GM19239 (cell line): ENCODE measurements at regions not wholly inside any gene's neighbourhood (a gene's known extent, or its start where the extent isn't known, plus 50 kb on each side); places are given as distances from the start of the nearest gene placed in this dataset.

Experiments
- DNase-seq: peaks from one replicate; pipeline ENCODE4 v3.0.0; 2011; ENCODE audit warnings: low spot score; ENCODE audit not compliant: insufficient read length
- FAIRE-seq: peaks from 2 replicates; lab custom pipeline; 2011; peaks lifted over from hg19 to GRCh38; lab: Jason Lieb, UNC

DNA sequence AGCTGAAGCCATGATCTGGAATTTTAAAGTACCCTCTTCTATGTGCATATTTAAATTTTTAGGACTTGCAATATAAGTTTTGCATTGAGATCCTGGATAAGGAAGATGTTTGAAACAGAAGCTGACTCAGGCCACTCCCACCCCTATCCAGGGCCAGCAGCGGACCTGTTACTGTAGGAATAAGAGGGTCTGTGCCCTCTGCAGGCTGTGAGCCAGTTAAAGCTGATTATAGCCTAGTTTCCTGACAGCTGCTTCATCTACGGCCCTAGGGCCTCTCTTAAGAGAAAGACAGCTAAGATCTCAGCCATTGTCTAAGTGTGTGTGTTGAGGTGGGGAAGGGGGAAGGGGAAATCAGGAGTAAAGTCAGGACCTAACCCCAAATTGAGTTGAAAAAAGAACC, 234.0 kb downstream of the HAUS1 start:
- DNase-seq (no peak), FAIRE-seq (no peak)

GRCh38 chr18:46338766-46339165, 234.6 kb downstream of the HAUS1 start:
- DNase-seq (no peak), FAIRE-seq (no peak)

GRCh38 chr18:46340716-46341115, 236.5 kb downstream of the HAUS1 start:
- FAIRE-seq (no peak), DNase-seq (no peak)

DNA sequence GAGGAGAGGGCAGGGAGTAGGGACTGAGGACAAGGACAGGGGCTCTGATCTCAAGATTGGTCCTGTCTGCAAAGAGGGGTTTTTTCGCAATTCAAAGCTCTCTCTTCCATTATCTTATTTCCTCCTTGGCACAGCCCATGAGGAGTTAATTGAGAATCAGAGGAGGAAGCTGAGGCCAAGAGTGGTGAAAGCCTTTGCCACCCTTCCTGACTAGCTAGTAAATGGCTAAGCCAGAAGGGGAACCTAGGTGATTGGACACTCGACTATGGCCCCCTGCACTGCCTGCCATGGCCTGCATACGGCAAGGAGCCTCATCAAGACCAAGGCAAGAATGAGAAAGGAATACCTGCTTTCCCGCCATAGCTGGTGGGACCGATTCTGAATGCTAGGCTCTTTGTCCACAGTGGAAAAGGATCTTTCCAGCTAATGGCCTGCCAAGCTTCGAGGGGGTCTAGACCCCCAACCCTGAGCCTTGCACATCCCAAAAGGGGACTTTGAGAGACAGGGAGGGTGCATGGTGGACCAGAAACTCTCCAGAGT, 237.9 kb downstream of the HAUS1 start:
- no peak for FAIRE-seq

GRCh38 chr18:46343456-46343855, 239.3 kb downstream of the HAUS1 start:
- DNase-seq (no peak), FAIRE-seq (peak; percentile 44)

More for the DNA sequence above, 237.9 kb downstream of the HAUS1 start:
- no peak for DNase-seq

DNA sequence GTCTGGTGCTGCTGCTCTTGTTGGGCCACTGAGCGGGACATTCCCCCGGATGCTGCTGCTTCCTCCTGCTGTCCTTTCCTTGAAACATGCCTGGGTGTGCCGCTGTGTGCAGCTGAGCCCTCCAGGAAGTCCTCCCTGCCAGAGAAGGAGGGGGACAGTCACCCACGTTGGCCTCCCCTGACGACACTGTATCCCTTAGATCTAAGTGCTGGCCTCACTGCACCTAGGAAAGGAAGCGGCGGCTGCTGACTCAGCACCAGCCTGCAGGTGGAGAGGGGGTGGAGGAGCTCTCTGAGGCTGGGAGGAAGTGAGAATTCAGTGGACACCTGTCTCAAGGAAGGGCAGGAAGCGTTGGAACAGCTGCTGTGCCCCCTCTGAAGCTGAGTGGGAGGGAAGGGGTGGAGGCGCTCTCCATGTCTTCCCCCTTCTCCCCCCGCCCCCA, 239.8 kb downstream of the HAUS1 start:
- peak; percentile 76 for FAIRE-seq
- DNase-seq = peak; percentile 62

DNA sequence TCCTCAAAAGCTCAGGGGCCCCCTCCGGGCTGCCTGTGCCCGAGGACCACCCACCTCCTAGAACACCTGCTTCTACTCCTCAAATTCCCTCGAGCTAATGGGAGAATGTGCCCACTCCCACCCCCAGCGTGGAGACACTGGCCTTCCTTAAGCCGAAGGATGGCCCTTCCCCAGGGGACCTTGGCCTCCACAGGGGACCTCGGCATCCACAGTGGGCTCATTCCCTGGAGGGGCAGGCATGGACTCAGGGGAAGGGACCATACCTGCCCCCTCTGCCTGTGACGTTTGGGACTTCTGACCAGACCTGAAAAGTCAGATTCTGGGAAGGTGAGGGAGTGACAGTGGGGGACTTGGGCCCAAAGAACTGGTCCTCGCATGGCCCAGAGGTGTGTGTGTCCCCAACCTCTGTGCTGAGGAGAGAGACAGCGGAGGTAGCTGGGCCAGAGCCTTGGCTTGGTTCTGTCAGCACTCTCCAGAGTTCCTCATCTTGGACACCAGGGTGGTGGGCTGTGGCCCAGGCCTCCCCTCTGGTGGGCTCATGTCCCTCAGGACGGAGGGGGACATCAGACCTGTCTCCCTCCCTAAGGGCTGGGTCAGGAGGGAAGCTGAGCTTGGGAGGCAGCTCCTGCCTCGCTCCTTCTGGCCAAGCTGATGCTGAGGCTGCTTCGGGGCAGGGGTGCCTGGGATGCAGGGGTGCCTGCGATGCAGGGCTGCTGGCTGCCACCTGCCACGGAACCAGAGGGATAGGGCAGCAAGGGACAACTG, 240.4 kb downstream of the HAUS1 start:
- FAIRE-seq = no peak
- no peak for DNase-seq

GRCh38 chr18:46345181-46345465, 240.9 kb downstream of the HAUS1 start:
- no peak for DNase-seq
- no peak for FAIRE-seq

GRCh38 chr18:46346213-46346612, 242.0 kb downstream of the HAUS1 start:
- DNase-seq = no peak
- FAIRE-seq = peak; percentile 55

GRCh38 chr18:46346896-46347630, 242.9 kb downstream of the HAUS1 start:
- no peak for DNase-seq
- FAIRE-seq = no peak

DNA sequence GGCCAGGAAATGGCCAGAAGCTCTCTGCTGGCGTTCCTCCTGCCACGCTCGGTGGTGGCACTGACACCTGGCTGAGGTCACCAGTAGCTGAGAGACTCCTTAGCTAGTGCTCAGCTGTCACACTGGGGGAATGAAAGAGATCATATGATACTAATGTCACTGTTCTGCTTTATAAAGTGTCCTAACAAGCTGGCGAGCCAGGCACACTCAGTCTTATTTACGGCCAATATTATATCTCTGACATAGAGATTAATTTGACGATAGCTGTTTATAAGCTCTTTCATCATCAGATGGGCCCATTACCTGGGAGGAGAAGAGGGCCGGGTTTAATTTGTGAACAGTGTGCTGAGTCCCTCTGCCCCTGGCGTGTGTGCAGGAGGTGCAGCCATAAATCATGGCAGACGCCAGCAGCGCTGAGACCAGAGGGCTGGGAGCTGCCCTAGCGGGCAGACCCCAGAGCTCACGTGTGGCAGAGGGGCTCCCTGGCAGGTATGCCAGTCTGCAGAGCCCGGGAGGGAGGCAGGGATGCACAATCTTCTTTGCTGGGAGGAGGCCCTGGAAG, 246.5 kb downstream of the HAUS1 start:
- FAIRE-seq (no peak), DNase-seq (no peak)

DNA sequence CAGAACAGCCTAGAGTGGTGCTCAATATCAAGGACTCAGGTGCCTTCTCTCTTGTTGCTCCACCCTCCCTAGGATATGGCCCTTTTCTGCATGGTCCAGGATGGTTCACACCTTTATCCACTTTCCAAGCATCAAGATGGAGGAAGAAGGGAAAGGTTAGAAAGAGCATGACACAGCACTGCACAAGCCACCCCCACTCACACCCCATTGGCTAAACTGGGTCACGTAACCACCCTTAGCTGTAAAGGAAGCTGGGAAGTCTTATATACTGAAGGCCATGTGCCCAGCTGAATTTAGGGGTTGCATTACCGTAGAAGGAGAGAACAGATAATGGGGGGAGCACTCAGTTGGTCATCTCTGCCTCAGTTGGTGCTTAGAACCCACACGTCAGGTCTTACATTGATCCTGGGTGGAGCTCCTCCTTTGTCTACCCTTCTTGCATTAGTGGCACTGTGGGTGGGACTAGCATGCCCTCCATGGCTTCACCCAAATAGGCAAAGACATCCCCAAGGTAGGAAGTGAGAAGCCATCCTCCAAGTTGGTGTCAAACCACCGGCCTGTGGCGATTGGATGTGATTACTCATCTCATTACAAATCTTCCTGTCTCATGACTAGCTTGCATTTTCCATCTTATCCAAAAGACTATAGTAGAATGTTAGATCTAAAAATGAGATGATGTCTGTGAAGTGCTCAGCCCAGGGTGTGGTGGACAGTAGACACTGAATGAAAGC, 248.5 kb downstream of the HAUS1 start:
- no peak for FAIRE-seq
- no peak for DNase-seq

GRCh38 chr18:46353460-46353859, 249.3 kb downstream of the HAUS1 start:
- FAIRE-seq (no peak), DNase-seq (no peak)

DNA sequence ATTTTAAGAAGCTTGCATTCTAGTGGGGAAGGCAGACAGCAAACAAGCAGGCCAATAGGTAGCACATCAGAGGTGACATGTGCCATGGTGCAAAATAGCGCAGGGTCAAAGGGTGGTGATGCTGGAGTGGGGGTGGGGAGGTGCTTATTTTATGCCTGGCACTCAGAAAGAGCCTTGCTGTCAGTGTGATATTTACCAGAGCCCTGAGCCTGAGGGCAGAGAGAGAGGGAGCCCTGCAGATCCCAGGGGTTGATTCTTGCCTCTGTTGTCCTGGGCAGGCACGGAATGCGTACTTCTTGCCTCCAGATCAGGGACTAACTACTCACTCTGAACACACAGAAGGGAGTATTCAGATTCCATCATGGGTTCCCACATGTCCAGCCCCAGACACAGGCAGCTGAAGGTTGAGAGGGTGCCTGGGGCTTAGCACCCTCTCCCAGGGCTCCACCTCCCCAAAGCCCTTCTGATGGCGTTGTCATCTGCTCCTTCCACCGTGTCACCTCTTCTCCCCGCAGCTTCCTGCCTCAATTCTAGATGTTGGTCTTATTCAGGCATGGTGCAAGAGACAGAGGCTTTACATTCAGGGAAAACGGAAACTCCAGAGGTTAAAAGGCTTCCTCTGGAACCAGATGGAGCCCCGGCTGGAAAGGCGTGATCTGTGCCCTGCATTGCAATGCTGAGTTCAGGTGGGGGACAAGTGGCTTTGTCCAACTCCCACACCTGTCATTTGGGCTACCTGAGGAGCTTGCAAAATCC, 252.3 kb downstream of the HAUS1 start:
- DNase-seq (no peak), FAIRE-seq (no peak)

DNA sequence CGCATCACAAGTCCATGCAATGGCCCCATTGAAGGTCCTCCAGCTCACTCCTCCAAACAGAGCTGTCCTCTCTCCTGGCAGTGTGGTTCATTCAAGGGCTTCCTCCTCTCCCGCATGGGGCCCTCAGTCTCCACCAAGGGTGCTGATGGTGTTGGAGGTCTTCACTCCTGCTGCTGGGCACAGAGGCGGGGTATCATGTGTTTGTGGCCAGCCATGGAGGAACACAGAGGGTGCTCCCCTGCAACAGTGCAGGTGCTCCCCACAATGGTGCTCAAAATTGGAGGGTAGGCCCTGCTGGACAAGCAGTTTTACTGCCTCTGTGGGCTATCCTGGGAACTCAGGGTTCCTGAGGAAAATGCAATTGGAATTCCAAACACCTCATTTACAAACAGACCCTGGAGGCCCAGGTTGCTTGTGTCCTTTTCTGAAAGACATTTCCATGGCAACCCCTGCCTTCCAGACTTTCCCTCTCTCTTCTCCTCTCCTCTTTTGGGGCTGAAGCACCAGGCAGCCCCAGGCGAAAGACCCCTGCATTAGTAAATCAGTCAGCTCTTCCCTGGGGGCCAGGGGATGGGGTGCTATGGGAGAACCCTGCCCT, 256.0 kb downstream of the HAUS1 start:
- DNase-seq (no peak), FAIRE-seq (no peak)

- DNase-seq (no peak), FAIRE-seq (no peak)
Measured at GRCh38 chr18:46360866-46361265, 256.7 kb downstream of the HAUS1 start.

DNA sequence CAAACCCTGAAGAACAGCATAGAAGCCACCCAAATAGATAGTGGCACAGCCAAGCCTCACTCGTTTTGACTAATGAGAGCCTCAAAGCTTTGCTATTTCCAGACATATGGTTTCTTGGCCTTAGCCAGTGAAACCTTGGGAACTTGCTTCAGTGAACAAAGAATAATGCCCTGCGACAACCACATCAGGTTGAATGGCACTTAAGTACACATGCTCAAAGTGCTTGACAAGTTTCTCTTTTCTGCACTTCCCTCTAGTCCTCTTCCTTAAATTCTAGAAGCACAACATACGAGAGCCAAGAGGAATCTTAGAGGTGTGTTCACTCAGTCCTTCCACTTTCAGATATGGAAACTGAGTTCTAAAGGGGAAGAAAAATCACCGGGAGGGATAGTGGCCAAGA, 258.3 kb downstream of the HAUS1 start:
- DNase-seq (no peak), FAIRE-seq (no peak)

GRCh38 chr18:46364048-46364447, 259.9 kb downstream of the HAUS1 start:
- DNase-seq (no peak), FAIRE-seq (no peak)

DNA sequence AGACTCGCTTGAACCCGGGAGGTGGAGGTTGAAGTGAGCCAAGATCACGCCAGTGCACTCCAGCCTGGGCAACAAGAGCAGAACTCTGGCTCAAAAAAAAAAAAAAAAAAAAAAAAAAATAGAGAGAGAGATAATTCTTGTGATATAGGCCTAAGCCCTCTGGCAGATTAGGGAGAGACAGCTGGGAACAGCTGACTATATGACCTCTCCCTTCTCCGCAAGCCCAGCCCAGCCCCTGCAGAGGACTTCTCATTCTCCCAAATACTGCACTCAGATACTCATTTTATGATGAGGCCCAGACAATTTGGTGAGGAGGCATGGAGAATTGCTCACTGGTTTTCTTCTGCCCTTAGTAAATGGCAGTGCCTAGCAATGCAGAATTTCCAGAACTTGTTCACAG, 262.0 kb downstream of the HAUS1 start:
- FAIRE-seq (no peak), DNase-seq (no peak)
